GM13976 (cell line): ENCODE measurements at regions not wholly inside any gene's neighbourhood (a gene's known extent, or its start where the extent isn't known, plus 50 kb on each side); places are given as distances from the start of the nearest gene placed in this dataset.

Source experiments
- DNase-seq: peaks from one replicate; pipeline ENCODE4 v3.0.0; 2012; ENCODE audit warnings: low spot score
- in situ Hi-C: fragments of 300-500 bp; cut with MboI; formaldehyde crosslinking; loops from one replicate; pipeline ENCODE4 v1.12.0; 2022; ENCODE audit warnings: low sequenced_read_pairs, mixed read lengths, inconsistent platforms; ENCODE audit not compliant: unreplicated experiment
- TF ChIP-seq, protein P1 (sequence below): IDR thresholded peaks from 2 replicates; pipeline ENCODE4 v1.5.1; 2012; ENCODE audit warnings: borderline replicate concordance, mild to moderate bottlenecking; ENCODE audit not compliant: insufficient read depth; ENCODE audit errors: extremely low read depth, missing control alignments, control extremely low read depth

- TF ChIP-seq, protein P1, sequence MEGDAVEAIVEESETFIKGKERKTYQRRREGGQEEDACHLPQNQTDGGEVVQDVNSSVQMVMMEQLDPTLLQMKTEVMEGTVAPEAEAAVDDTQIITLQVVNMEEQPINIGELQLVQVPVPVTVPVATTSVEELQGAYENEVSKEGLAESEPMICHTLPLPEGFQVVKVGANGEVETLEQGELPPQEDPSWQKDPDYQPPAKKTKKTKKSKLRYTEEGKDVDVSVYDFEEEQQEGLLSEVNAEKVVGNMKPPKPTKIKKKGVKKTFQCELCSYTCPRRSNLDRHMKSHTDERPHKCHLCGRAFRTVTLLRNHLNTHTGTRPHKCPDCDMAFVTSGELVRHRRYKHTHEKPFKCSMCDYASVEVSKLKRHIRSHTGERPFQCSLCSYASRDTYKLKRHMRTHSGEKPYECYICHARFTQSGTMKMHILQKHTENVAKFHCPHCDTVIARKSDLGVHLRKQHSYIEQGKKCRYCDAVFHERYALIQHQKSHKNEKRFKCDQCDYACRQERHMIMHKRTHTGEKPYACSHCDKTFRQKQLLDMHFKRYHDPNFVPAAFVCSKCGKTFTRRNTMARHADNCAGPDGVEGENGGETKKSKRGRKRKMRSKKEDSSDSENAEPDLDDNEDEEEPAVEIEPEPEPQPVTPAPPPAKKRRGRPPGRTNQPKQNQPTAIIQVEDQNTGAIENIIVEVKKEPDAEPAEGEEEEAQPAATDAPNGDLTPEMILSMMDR: no peak
- in situ Hi-C loops: no loop called here
- DNase-seq: no peak
These were observed 662.4 kb upstream of the BCHE start for GRCh38 chr3:166499636-166500035.

- TF ChIP-seq, protein P1: no peak
- no peak for DNase-seq
- in situ Hi-C loops: no loop called here
These were observed 661.2 kb upstream of the BCHE start for GRCh38 chr3:166498446-166498845.

DNA sequence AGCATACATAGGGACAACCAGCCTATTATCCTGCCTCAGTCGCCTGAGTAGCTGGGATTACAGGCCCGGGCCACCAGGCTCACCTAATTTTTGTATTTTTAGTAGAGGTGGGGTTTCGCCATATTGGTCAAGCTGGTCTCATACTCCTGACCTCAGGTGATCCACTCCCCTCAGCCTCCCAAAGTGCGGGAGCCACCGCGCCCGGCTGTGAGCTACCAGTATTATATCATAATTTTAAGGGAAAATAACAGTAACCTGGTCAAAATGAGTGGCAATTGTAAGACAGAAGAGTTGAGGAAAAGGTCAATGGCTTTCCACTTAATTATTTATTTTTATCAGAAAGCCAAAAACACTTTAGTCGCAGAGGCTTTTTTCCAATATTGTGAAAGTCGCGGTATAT is 652.6 kb upstream of the BCHE start:
- in situ Hi-C loops: no loop called here
- DNase-seq: no peak
- TF ChIP-seq, protein P1: no peak

DNA sequence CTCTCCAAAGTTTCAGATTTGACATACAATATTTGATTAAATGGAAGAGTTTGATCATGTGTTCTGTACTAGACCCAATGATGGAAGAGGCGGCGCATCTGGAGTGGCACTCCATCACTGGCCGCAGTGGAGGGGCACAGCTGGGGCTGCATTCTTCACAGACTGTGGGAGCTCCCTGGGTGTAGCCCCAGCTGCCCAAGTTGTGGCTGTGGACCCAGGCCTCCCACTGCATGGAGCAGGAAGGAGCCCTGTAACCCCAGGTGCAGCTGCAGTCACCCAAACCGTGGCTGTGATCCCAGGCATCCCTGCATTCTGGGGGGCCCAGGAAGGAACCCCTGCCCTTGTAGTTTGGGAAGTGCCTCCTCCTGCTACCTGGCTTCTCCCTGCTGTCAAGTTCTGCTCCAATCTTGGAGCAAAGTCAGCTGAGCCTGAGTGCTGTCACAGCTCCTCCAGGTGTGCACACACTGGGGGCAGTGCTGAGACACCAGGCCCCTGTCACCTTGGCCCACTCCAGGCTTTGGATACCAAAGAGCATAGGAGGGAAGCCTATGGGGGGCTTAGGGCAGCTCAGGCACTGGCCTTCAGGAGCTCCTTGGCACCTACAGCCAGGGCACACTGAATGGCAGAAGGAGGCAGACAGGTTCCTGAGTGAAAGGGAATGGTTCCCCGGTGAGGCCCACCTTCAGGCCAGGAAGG is 651.9 kb upstream of the BCHE start:
- in situ Hi-C loops: no loop called here
- DNase-seq: no peak
- TF ChIP-seq, protein P1: no peak

DNA sequence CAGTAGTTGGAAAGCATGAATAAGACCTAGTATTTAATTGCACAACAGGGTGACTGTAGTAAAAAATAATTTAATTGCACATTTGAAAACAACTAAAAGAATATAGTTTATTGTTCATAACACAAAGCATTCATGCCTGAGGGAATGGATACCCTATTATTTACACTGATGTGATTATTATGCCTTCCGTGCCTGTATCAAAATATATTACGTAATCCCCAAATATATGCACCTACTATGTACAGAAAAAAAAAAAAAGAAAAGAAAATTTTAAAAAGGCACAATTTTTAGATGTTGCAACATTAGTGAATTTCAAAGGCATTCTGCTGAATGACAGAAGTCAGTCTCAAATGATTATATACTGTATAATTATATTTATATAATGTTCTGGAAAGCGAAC is 647.2 kb upstream of the BCHE start:
- no peak for DNase-seq
- in situ Hi-C loops: no loop called here
- TF ChIP-seq, protein P1: no peak

DNA sequence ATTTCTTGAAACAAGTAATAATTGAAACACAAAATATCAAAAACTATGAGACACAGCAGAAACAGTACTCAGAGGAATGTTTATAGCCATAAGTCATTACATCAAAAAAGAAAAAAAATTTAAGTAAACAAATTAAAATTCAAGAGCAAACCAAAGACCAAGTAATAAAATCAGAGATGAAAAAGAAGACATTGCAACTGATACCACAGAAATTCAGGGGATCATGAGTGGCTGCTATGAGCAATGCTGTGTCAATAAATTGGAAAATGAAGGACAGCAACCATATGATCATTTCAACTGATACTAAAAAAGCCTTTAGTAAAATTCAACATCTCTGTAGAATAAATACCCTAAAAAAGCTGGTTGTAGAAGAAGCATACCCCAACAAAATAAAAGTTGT is 644.1 kb upstream of the BCHE start:
- TF ChIP-seq, protein P1: no peak
- DNase-seq: no peak
- in situ Hi-C loops: no loop called here

- DNase-seq: no peak
- in situ Hi-C loops: no loop called here
- TF ChIP-seq, protein P1: no peak
These were observed 641.1 kb upstream of the BCHE start for GRCh38 chr3:166478356-166478755.
